ENCODE measurements at regions not wholly inside any gene's neighbourhood (a gene's known extent, or its start where the extent isn't known, plus 50 kb on each side); places are given as distances from the start of the nearest gene placed in this dataset.

DNA sequence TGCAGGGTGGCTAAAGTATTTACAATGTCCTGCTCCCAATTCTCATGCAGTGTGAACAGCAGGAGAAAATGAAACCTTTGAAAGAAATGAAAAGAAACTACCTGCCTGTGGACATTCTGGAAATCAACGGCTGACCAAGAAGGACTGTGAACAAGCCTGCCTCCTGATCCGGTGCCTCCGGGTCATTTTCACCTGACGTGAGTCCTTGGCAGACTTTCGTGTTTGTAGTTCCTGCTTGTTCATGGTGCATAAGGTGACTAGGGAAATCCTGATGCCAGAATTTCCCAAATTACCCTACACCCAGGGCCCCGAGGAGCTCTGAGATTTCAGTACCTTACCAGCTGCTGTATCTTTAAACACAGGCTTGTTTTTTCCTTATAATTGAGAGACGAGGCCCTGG, 317.5 kb downstream of the TLE1 start:
- no peaks in the 10 kb centered on the region for H3K36me3 ChIP-seq (replicated peaks in 1 of 2; ENCODE audit: insufficient read depth in 1 of 2, low read depth in 2 of 2)
- TF ChIP-seq POLR2A (IDR thresholded peaks at IDR 0.05) = no peak
- TF ChIP-seq CTCF (IDR thresholded peaks at IDR 0.05) = no peak
- no peak for ATAC-seq
- DNase-seq = no peak
- H3K27ac ChIP-seq = no peak overlapping the region
- H3K4me1 ChIP-seq = no peaks in the 10 kb centered on the region
- H3K4me3 ChIP-seq = no peak overlapping the region
- no peaks in the 10 kb centered on the region for H3K27me3 ChIP-seq
- 59 to 64% methylated on average over 7 of the region's 7 CpGs for WGBS, 2 donors
- intact Hi-C loops (cut with DNase I) = no loop called here
- H3K9me3 ChIP-seq = no peaks in the 10 kb centered on the region

GRCh38 chr9:81370650-81371049, 318.7 kb downstream of the TLE1 start:
- Histone ChIP-seq H3K9me3 (no peaks in the 10 kb centered on the region), H3K36me3 (replicated peaks in 1 of 2; ENCODE audit: insufficient read depth in 1 of 2, low read depth in 2 of 2) (no peaks in the 10 kb centered on the region), H3K4me1 (no peaks in the 10 kb centered on the region), H3K4me3 (no peak overlapping the region), H3K27me3 (no peaks in the 10 kb centered on the region), H3K27ac (no peak overlapping the region)
- 47 to 68% methylated on average over 7 of the region's 7 CpGs for WGBS, 2 donors
- intact Hi-C loops (cut with DNase I) = no loop called here
- DNase-seq (no peak), ATAC-seq (no peak)
- TF ChIP-seq CTCF (IDR thresholded peaks at IDR 0.05) (no peak), POLR2A (IDR thresholded peaks at IDR 0.05) (no peak)

- DNase-seq (no peak), ATAC-seq (no peak)
- Histone ChIP-seq H3K27me3 (no peaks in the 10 kb centered on the region), H3K4me3 (no peak overlapping the region), H3K4me1 (no peaks in the 10 kb centered on the region), H3K9me3 (no peaks in the 10 kb centered on the region), H3K27ac (no peak overlapping the region), H3K36me3 (replicated peaks in 1 of 2; ENCODE audit: insufficient read depth in 1 of 2, low read depth in 2 of 2) (no peaks in the 10 kb centered on the region)
- intact Hi-C loops (cut with DNase I) = no loop called here
- TF ChIP-seq POLR2A (IDR thresholded peaks at IDR 0.05) (no peak), CTCF (IDR thresholded peaks at IDR 0.05) (no peak)
- 39 to 52% methylated on average over 3 of the region's 3 CpGs for WGBS, 2 donors
Measured at GRCh38 chr9:81370096-81370495, 319.3 kb downstream of the TLE1 start.

- H3K27me3 ChIP-seq = no peaks in the 10 kb centered on the region
- intact Hi-C loops (cut with DNase I) = no loop called here
- no peak overlapping the region for H3K27ac ChIP-seq
- H3K9me3 ChIP-seq = peaks cover 0 to 5% (median 0%) of the 10 kb centered on the region in 3 donors
- H3K4me1 ChIP-seq = no peaks in the 10 kb centered on the region
- DNase-seq = no peak
- no peak for TF ChIP-seq CTCF (IDR thresholded peaks at IDR 0.05)
- TF ChIP-seq POLR2A (IDR thresholded peaks at IDR 0.05) = no peak
- no peak for ATAC-seq
- WGBS, 2 donors = 75 to 82% methylated on average over 1 of the region's 1 CpG
- H3K36me3 ChIP-seq (replicated peaks in 1 of 2; ENCODE audit: insufficient read depth in 1 of 2, low read depth in 2 of 2) = no peaks in the 10 kb centered on the region
- H3K4me3 ChIP-seq = no peak overlapping the region
Measured at GRCh38 chr9:81369121-81369520, 320.2 kb downstream of the TLE1 start.

DNA sequence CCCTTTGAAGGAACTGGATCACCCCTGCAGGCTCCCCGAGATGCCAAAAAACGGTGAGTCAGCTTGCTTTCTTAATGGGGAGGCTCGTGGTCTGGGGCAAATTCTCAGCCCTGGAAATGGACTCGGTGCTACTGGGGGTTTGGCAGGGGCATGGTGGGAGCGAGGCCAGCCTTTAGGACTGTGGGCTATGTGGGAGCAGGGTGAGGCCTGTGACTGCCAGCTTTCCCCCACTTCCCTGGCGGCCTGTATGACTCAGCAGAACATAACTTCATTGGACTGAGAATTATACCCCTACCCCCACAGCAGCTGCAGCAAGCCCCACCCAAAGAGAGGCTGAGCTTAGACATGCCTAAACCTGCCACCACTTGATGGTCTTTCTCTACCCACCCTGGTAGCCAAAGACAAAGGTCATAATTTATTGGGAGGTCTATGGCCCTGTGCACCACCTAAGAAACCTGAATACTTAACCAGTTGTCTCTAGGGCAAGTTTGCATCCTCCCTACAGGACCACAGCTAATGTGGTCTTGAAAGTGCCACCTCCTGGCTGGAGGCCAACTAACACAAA, 325.3 kb downstream of the TLE1 start:
- TF ChIP-seq POLR2A (IDR thresholded peaks at IDR 0.05) (no peak), CTCF (IDR thresholded peaks at IDR 0.05) (no peak)
- intact Hi-C loops (cut with DNase I) = no loop called here
- DNase-seq (no peak), ATAC-seq (no peak)
- Histone ChIP-seq H3K27me3 (no peaks in the 10 kb centered on the region), H3K36me3 (replicated peaks in 1 of 2; ENCODE audit: insufficient read depth in 1 of 2, low read depth in 2 of 2) (no peaks in the 10 kb centered on the region), H3K4me3 (no peak overlapping the region), H3K27ac (no peak overlapping the region), H3K4me1 (no peaks in the 10 kb centered on the region), H3K9me3 (peaks cover 0 to 5% (median 0%) of the 10 kb centered on the region in 3 donors)
- 75 to 82% methylated on average over 5 to 6 of the region's 6 CpGs for WGBS, 2 donors

Data from body of pancreas (tissue), 4 donors.